ENCODE measurements at regions not wholly inside any gene's neighbourhood (a gene's known extent, or its start where the extent isn't known, plus 50 kb on each side); places are given as distances from the start of the nearest gene placed in this dataset.

- no peak overlapping the region for H3K27ac Mint-ChIP-seq
- no peaks in the 10 kb centered on the region for H3K36me3 ChIP-seq (replicated peaks in 1 of 2; ENCODE audit: control insufficient read depth in 1 of 2, insufficient read depth in 2 of 2, low read length in 2 of 2)
- no peak overlapping the region for H3K9ac ChIP-seq (ENCODE audit: insufficient read depth, low read length, poor library complexity, severe bottlenecking)
- H3K27me3 ChIP-seq (ENCODE audit: control insufficient read depth in 2 of 2, insufficient read depth in 2 of 2, low read length in 2 of 2) = no peaks in the 10 kb centered on the region
- H3K9me3 ChIP-seq (replicated peaks in 1 of 2; ENCODE audit: control insufficient read depth in 1 of 2, insufficient read depth in 1 of 2, low read length in 2 of 2) = no peaks in the 10 kb centered on the region
- intact Hi-C loops (cut with micrococcal nuclease) = no loop called here
- no peaks in the 10 kb centered on the region for H4K20me1 ChIP-seq (ENCODE audit: insufficient read depth, low read length)
- H3K4me2 ChIP-seq (replicated peaks; ENCODE audit: extremely low read depth, low read length, poor library complexity, severe bottlenecking) = no peak overlapping the region
- H3K27me3 Mint-ChIP-seq (ENCODE audit: low read depth in 3 of 3) = no peaks in the 10 kb centered on the region
- no peaks in the 10 kb centered on the region for H3K4me1 ChIP-seq (ENCODE audit: control insufficient read depth in 1 of 2, insufficient read depth in 2 of 2, low read length in 2 of 2)
- no peak overlapping the region for H3K4me3 Mint-ChIP-seq
- H2AFZ ChIP-seq (ENCODE audit: insufficient read depth, low read depth, low read length, poor library complexity, severe bottlenecking) = no peak overlapping the region
- TF ChIP-seq CTCF (IDR thresholded peaks at IDR 0.05) = no peak
- no peak overlapping the region for H3K27ac ChIP-seq (ENCODE audit: low read depth in 1 of 2, low read length in 2 of 2)
- DNase-seq = no peak
- peaks cover 6% of the 10 kb centered on the region for H3K4me1 Mint-ChIP-seq
- 92% methylated on average over 2 of the region's 2 CpGs for WGBS (ENCODE audit: insufficient coverage)
- peaks cover 0 to 5% of the 10 kb centered on the region in 2 donors for H3K36me3 Mint-ChIP-seq
- no peaks in the 10 kb centered on the region for H3K79me2 ChIP-seq (ENCODE audit: insufficient read depth, low read length)
- no peak overlapping the region for H3K4me3 ChIP-seq (replicated peaks in 1 of 3; ENCODE audit: low read depth in 2 of 3, low read length in 3 of 3)
- H3K9me3 Mint-ChIP-seq = peaks cover 3 to 6% (median 5%) of the 10 kb centered on the region in 7 donors
Observed at GRCh38 chr1:87190402-87190801, 138.3 kb upstream of the LMO4 start.

- Mint-ChIP-seq H3K4me1 (peaks cover 4% of the 10 kb centered on the region), H3K36me3 (peaks cover 0 to 5% of the 10 kb centered on the region in 2 donors), H3K9me3 (peaks cover 4 to 8% (median 5%) of the 10 kb centered on the region in 7 donors), H3K27me3 (ENCODE audit: low read depth in 3 of 3) (no peaks in the 10 kb centered on the region), H3K4me3 (no peak overlapping the region), H3K27ac (no peak overlapping the region)
- WGBS (ENCODE audit: insufficient coverage) = no CpG with 5 or more reads among the region's 2 CpGs
- no peaks in the 10 kb centered on the region for H3K36me3 ChIP-seq (replicated peaks in 1 of 2; ENCODE audit: control insufficient read depth in 1 of 2, insufficient read depth in 2 of 2, low read length in 2 of 2)
- no peak for TF ChIP-seq CTCF (IDR thresholded peaks at IDR 0.05)
- H3K4me3 ChIP-seq (replicated peaks in 1 of 3; ENCODE audit: low read depth in 2 of 3, low read length in 3 of 3) = no peak overlapping the region
- H3K9ac ChIP-seq (ENCODE audit: insufficient read depth, low read length, poor library complexity, severe bottlenecking) = no peak overlapping the region
- no peaks in the 10 kb centered on the region for H3K9me3 ChIP-seq (replicated peaks in 1 of 2; ENCODE audit: control insufficient read depth in 1 of 2, insufficient read depth in 1 of 2, low read length in 2 of 2)
- DNase-seq = no peak
- H3K27ac ChIP-seq (ENCODE audit: low read depth in 1 of 2, low read length in 2 of 2) = no peak overlapping the region
- no peak overlapping the region for H2AFZ ChIP-seq (ENCODE audit: insufficient read depth, low read depth, low read length, poor library complexity, severe bottlenecking)
- H3K79me2 ChIP-seq (ENCODE audit: insufficient read depth, low read length) = no peaks in the 10 kb centered on the region
- no peak overlapping the region for H3K4me2 ChIP-seq (replicated peaks; ENCODE audit: extremely low read depth, low read length, poor library complexity, severe bottlenecking)
- H3K27me3 ChIP-seq (ENCODE audit: control insufficient read depth in 2 of 2, insufficient read depth in 2 of 2, low read length in 2 of 2) = no peaks in the 10 kb centered on the region
- intact Hi-C loops (cut with micrococcal nuclease) = no loop called here
- no peaks in the 10 kb centered on the region for H3K4me1 ChIP-seq (ENCODE audit: control insufficient read depth in 1 of 2, insufficient read depth in 2 of 2, low read length in 2 of 2)
- no peaks in the 10 kb centered on the region for H4K20me1 ChIP-seq (ENCODE audit: insufficient read depth, low read length)
Observed at GRCh38 chr1:87191646-87192045, 137.0 kb upstream of the LMO4 start.

Measured in CD14-positive monocyte (primary cell).